Endometrial microvascular endothelial cells (primary cell): ENCODE measurements at regions not wholly inside any gene's neighbourhood (a gene's known extent, or its start where the extent isn't known, plus 50 kb on each side); places are given as distances from the start of the nearest gene placed in this dataset.

Source experiments
- in situ Hi-C: cut with HindIII; loops from 2 replicates; pipeline ENCODE4 v1.10.0; 2017; ENCODE audit warnings: low sequenced_read_pairs, low pct_unique_long_range_greater_than_20kb; ENCODE audit errors: inconsistent ontology term

- in situ Hi-C loops = no loop called here
Measured at GRCh38 chr13:58134012-58134411, 502.5 kb downstream of the PCDH17 start.

GRCh38 chr13:58134525-58134924 lies 503.0 kb downstream of the PCDH17 start:
- in situ Hi-C loops = no loop called here

GRCh38 chr13:58142952-58143351 lies 511.4 kb downstream of the PCDH17 start:
- in situ Hi-C loops = no loop called here

GRCh38 chr13:58144616-58145015 lies 513.1 kb downstream of the PCDH17 start:
- in situ Hi-C loops = no loop called here

- in situ Hi-C loops = no loop called here
Measured at GRCh38 chr13:58151452-58151851, 519.9 kb downstream of the PCDH17 start.

- in situ Hi-C loops = no loop called here
Measured at GRCh38 chr13:58160980-58161379, 529.4 kb downstream of the PCDH17 start.

GRCh38 chr13:58165617-58166016 lies 534.1 kb downstream of the PCDH17 start:
- in situ Hi-C loops = no loop called here

GRCh38 chr13:58181111-58181510 lies 549.6 kb downstream of the PCDH17 start:
- in situ Hi-C loops = no loop called here

- in situ Hi-C loops = no loop called here
Measured at GRCh38 chr13:58187881-58188280, 556.3 kb downstream of the PCDH17 start.

GRCh38 chr13:58190577-58190976 lies 559.0 kb downstream of the PCDH17 start:
- in situ Hi-C loops = no loop called here

- in situ Hi-C loops = no loop called here
Measured at GRCh38 chr13:58191754-58192153, 560.2 kb downstream of the PCDH17 start.

GRCh38 chr13:58202099-58202498 lies 570.6 kb downstream of the PCDH17 start:
- in situ Hi-C loops = no loop called here

GRCh38 chr13:58207501-58207900 lies 576.0 kb downstream of the PCDH17 start:
- in situ Hi-C loops = no loop called here

- in situ Hi-C loops = no loop called here
Measured at GRCh38 chr13:58235454-58235853, 603.9 kb downstream of the PCDH17 start.

GRCh38 chr13:58238972-58239773 lies 607.6 kb downstream of the PCDH17 start:
- in situ Hi-C loops = no loop called here

- in situ Hi-C loops = no loop called here
Measured at GRCh38 chr13:58239774-58240268, 608.3 kb downstream of the PCDH17 start.

- in situ Hi-C loops = no loop called here
Measured at GRCh38 chr13:58247080-58247479, 615.5 kb downstream of the PCDH17 start.

- in situ Hi-C loops = no loop called here
Measured at GRCh38 chr13:58254943-58255342, 623.4 kb downstream of the PCDH17 start.

GRCh38 chr13:58266271-58266670 lies 634.7 kb downstream of the PCDH17 start:
- in situ Hi-C loops = no loop called here

- in situ Hi-C loops = no loop called here
Measured at GRCh38 chr13:58298556-58299135, 667.1 kb downstream of the PCDH17 start.
